H1 (cell line): ENCODE measurements at regions not wholly inside any gene's neighbourhood (a gene's known extent, or its start where the extent isn't known, plus 50 kb on each side); places are given as distances from the start of the nearest gene placed in this dataset.
A peak's percentile ranks its signal among the peaks of the same experiment; 100 is the strongest.

Source experiments
- CTCF ChIA-PET: fragments of 300-600 bp; sonication (Branson Sonifier 250); formaldehyde crosslinking; loops from one replicate; lab custom pipeline; 2021; ENCODE audit not compliant: partially characterized antibody; lab: Charles Lee
- POLR2A ChIA-PET: fragments of 300-600 bp; sonication (Branson Sonifier 250); formaldehyde crosslinking; loops from one replicate; lab custom pipeline; 2021; ENCODE audit warnings: inconsistent platforms; ENCODE audit not compliant: partially characterized antibody; lab: Charles Lee
- DNase-seq, 2 experiments: peaks; one replicate each; pipeline versions ENCODE4 v3.0.0 to v3.0.0-alpha.2; 2010 to 2022; ENCODE audit warnings: low spot score in 2 of 2, low read depth in 1 of 2, mixed read lengths in 1 of 2
- FAIRE-seq: peaks from 2 replicates; lab custom pipeline; 2011; peaks lifted over from hg19 to GRCh38; lab: Jason Lieb, UNC
- H2AFZ ChIP-seq: 2 replicates; pipeline ENCODE4 v1.8.1; 2012; ENCODE audit warnings: low read length, inconsistent platforms
- H2AK5ac ChIP-seq: 2 replicates; pipeline ENCODE4 v1.6.1; 2013; ENCODE audit warnings: low read depth, low read length
- H2BK120ac ChIP-seq: replicated peaks from 2 replicates; pipeline ENCODE3; 2013; ENCODE audit warnings: low read depth, low read length, inconsistent platforms
- H2BK12ac ChIP-seq: 2 replicates; pipeline ENCODE4 v1.6.1; 2013; ENCODE audit warnings: low read depth, low read length
- H2BK15ac ChIP-seq: 2 replicates; pipeline ENCODE4 v1.6.1; 2013; ENCODE audit warnings: low read length
- H2BK20ac ChIP-seq: 2 replicates; pipeline ENCODE4 v1.6.1; 2013; ENCODE audit warnings: low read length
- H2BK5ac ChIP-seq: 2 replicates; pipeline ENCODE4 v1.6.1; 2013; ENCODE audit warnings: low read depth, low read length
- H3K14ac ChIP-seq: 2 replicates; pipeline ENCODE4 v1.6.1; 2013; ENCODE audit warnings: inconsistent platforms; ENCODE audit not compliant: insufficient read length
- H3K18ac ChIP-seq: 2 replicates; pipeline ENCODE4 v1.6.1; 2013; ENCODE audit warnings: low read length; ENCODE audit errors: extremely low read depth
- H3K23ac ChIP-seq: 2 replicates; pipeline ENCODE4 v1.6.1; 2013; ENCODE audit warnings: inconsistent platforms; ENCODE audit not compliant: insufficient read length
- H3K23me2 ChIP-seq: 2 replicates; pipeline ENCODE4 v1.6.1; 2013; ENCODE audit warnings: low read depth, low read length
- H3K27ac ChIP-seq: 2 replicates; pipeline ENCODE4 v1.6.1; 2011; ENCODE audit warnings: low read depth, low read length, inconsistent platforms
- H3K27me3 ChIP-seq, 4 experiments: replicated peaks in 1 of 4; 1 replicate in 1 of 4; 2 replicates in 3 of 4; pipeline versions ENCODE4 v1.6.1 to v1.8.1; 2011 to 2013; ENCODE audit warnings: low read length in 3 of 4, mild to moderate bottlenecking in 3 of 4, inconsistent platforms in 2 of 4, mixed read lengths in 2 of 4, moderate library complexity in 1 of 4; ENCODE audit not compliant: control insufficient read depth in 3 of 4, insufficient read depth in 3 of 4; ENCODE audit errors: extremely low read depth in 1 of 4
- H3K36me3 ChIP-seq, 4 experiments: 2 replicates each; pipeline versions ENCODE4 v1.6.1 to v1.8.1; 2011 to 2013; ENCODE audit warnings: mild to moderate bottlenecking in 4 of 4, low read length in 3 of 4, moderate library complexity in 2 of 4, control low read depth in 1 of 4, inconsistent platforms in 1 of 4; ENCODE audit not compliant: insufficient read depth in 4 of 4, control insufficient read depth in 2 of 4
- H3K4ac ChIP-seq: replicated peaks from 2 replicates; pipeline ENCODE3; 2013; ENCODE audit warnings: low read length, low read depth, mixed read lengths, inconsistent platforms; ENCODE audit not compliant: insufficient read length
- H3K4me1 ChIP-seq, 4 experiments: replicated peaks in 1 of 4; 1 replicate in 1 of 4; 2 replicates in 3 of 4; pipeline versions ENCODE4 v1.6.1 to v1.8.1; 2011 to 2013; ENCODE audit warnings: low read length in 3 of 4, inconsistent platforms in 2 of 4, mixed read lengths in 1 of 4; ENCODE audit not compliant: insufficient read depth in 4 of 4, control insufficient read depth in 3 of 4
- H3K4me2 ChIP-seq, 2 experiments: 2 replicates each; pipeline versions ENCODE4 v1.6.1 to v1.8.1; 2011 to 2013; ENCODE audit warnings: low read depth in 2 of 2, low read length in 2 of 2, control low read depth in 1 of 2, inconsistent platforms in 1 of 2, mild to moderate bottlenecking in 1 of 2; ENCODE audit not compliant: insufficient read depth in 1 of 2
- H3K4me3 ChIP-seq, 4 experiments: fragments of 200-600, 300-600 bp in 1 of 4; sonication (generic), shearing (Covaris generic), sonication (Bioruptor Twin) in 1 of 4; 2 replicates each; pipeline versions ENCODE4 v1.5.1 to v1.8.1; 2011 to 2016; ENCODE audit warnings: low read length in 4 of 4, low read depth in 3 of 4, control low read depth in 2 of 4, inconsistent platforms in 2 of 4, mild to moderate bottlenecking in 2 of 4, mixed read lengths in 1 of 4, moderate library complexity in 1 of 4; ENCODE audit not compliant: insufficient read depth in 2 of 4; ENCODE audit errors: extremely low read depth in 1 of 4
- H3K56ac ChIP-seq: replicated peaks from 2 replicates; pipeline ENCODE3; 2013; ENCODE audit warnings: low read depth, mild to moderate bottlenecking, mixed read lengths, low read length, inconsistent platforms; ENCODE audit not compliant: insufficient read length
- H3K79me1 ChIP-seq: 2 replicates; pipeline ENCODE4 v1.6.1; 2013; ENCODE audit warnings: low read depth, low read length, control low read depth
- H3K79me2 ChIP-seq, 2 experiments: 2 replicates each; pipeline versions ENCODE4 v1.6.1 to v1.8.1; 2012 to 2013; ENCODE audit warnings: low read length in 2 of 2, mild to moderate bottlenecking in 2 of 2, inconsistent platforms in 1 of 2; ENCODE audit not compliant: insufficient read depth in 2 of 2, control insufficient read depth in 1 of 2
- H3K9ac ChIP-seq, 4 experiments: replicated peaks in 1 of 4; 1 replicate in 1 of 4; 2 replicates in 3 of 4; pipeline versions ENCODE4 v1.6.1 to v1.8.1; 2011 to 2013; ENCODE audit warnings: low read depth in 3 of 4, low read length in 3 of 4, control low read depth in 2 of 4, mild to moderate bottlenecking in 2 of 4, moderate library complexity in 2 of 4, inconsistent platforms in 1 of 4; ENCODE audit errors: extremely low read depth in 1 of 4
- H3K9me3 ChIP-seq, 2 experiments: 2 replicates each; pipeline versions ENCODE4 v1.6.1 to v1.8.1; 2012 to 2013; ENCODE audit warnings: mild to moderate bottlenecking in 2 of 2, moderate library complexity in 2 of 2, control low read depth in 1 of 2, inconsistent platforms in 1 of 2, low read depth in 1 of 2, low read length in 1 of 2, mixed read lengths in 1 of 2; ENCODE audit not compliant: insufficient read depth in 2 of 2
- H4K20me1 ChIP-seq, 2 experiments: replicated peaks in 1 of 2; 2 replicates each; pipeline versions ENCODE3 to v1.8.1; 2011 to 2013; ENCODE audit warnings: inconsistent platforms in 2 of 2, low read length in 2 of 2, mild to moderate bottlenecking in 1 of 2; ENCODE audit not compliant: insufficient read depth in 2 of 2, control insufficient read depth in 1 of 2
- H4K5ac ChIP-seq: 2 replicates; pipeline ENCODE4 v1.6.1; 2013; ENCODE audit warnings: low read length, low read depth, mixed read lengths, inconsistent platforms; ENCODE audit not compliant: insufficient read length
- H4K8ac ChIP-seq: 2 replicates; pipeline ENCODE4 v1.8.0; 2013; ENCODE audit warnings: mild to moderate bottlenecking, moderate library complexity, low read length, inconsistent platforms; ENCODE audit not compliant: insufficient read depth; ENCODE audit errors: extremely low read depth
- H4K91ac ChIP-seq: replicated peaks from 2 replicates; pipeline ENCODE3; 2013; ENCODE audit warnings: low read length, mixed read lengths, inconsistent platforms; ENCODE audit not compliant: insufficient read length
- BACH1 ChIP-seq: IDR thresholded peaks from 2 replicates; pipeline ENCODE4 v1.6.1; 2012; ENCODE audit warnings: low read length, improper control_type of control experiment
- GTF2F1 ChIP-seq: IDR thresholded peaks from 2 replicates; pipeline ENCODE4 v1.6.1; 2012; ENCODE audit warnings: low read depth, low read length, improper control_type of control experiment, borderline replicate concordance
- HDAC2 ChIP-seq, 2 experiments: fragments of 300-600 bp in 1 of 2; sonication (generic) in 1 of 2; IDR thresholded peaks; 2 replicates each; pipeline ENCODE4 v1.6.1; 2011 to 2012; ENCODE audit warnings: low read depth in 2 of 2, low read length in 2 of 2, mild to moderate bottlenecking in 2 of 2, moderate library complexity in 2 of 2, borderline replicate concordance in 1 of 2, inconsistent platforms in 1 of 2
- JUND ChIP-seq: IDR thresholded peaks from 2 replicates; pipeline ENCODE4 v1.6.1; 2011; ENCODE audit warnings: mild to moderate bottlenecking, improper control_type of control experiment, low read length
- MAFK ChIP-seq: IDR thresholded peaks from 2 replicates; pipeline ENCODE4 v1.6.1; 2012; ENCODE audit warnings: low read depth, mild to moderate bottlenecking, improper control_type of control experiment, low read length
- NRF1 ChIP-seq: IDR thresholded peaks from 2 replicates; pipeline ENCODE4 v1.6.1; 2011; ENCODE audit warnings: mild to moderate bottlenecking, low read depth, low read length, improper control_type of control experiment
- POLR2AphosphoS5 ChIP-seq: IDR thresholded peaks from 2 replicates; pipeline ENCODE4 v1.6.1; 2011; ENCODE audit warnings: low read depth, low read length
- SAP30 ChIP-seq: fragments of 300-600 bp; sonication (generic); IDR thresholded peaks from 2 replicates; pipeline ENCODE4 v1.7.1; 2012; ENCODE audit warnings: low read length, moderate library complexity, mild to moderate bottlenecking, inconsistent platforms; ENCODE audit not compliant: insufficient read depth, insufficient replicate concordance
- SP2 ChIP-seq: IDR thresholded peaks from 2 replicates; pipeline ENCODE4 v1.6.1; 2012; ENCODE audit warnings: mild to moderate bottlenecking, low read length, inconsistent platforms
- TAF1 ChIP-seq: IDR thresholded peaks from 2 replicates; pipeline ENCODE4 v1.6.1; 2011; ENCODE audit warnings: mild to moderate bottlenecking, low read depth, low read length
- TBP ChIP-seq: IDR thresholded peaks from 2 replicates; pipeline ENCODE4 v1.6.1; 2011; ENCODE audit warnings: low read depth, low read length, improper control_type of control experiment
- TCF12 ChIP-seq: IDR thresholded peaks from 2 replicates; pipeline ENCODE4 v1.6.1; 2011; ENCODE audit warnings: low read depth, mild to moderate bottlenecking, low read length
- TEAD4 ChIP-seq: IDR thresholded peaks from 2 replicates; pipeline ENCODE4 v1.6.1; 2012; ENCODE audit warnings: low read depth, low read length, inconsistent platforms, mixed read lengths
- USF2 ChIP-seq: IDR thresholded peaks from 2 replicates; pipeline ENCODE4 v1.6.1; 2011; ENCODE audit warnings: low read length, improper control_type of control experiment
- WGBS, 2 experiments: shearing (Covaris generic) in 1 of 2; methylation state at CpG; one replicate each; pipeline versions ENCODE4 v1.1.6 to v1.1.7; 2013 to 2015; ENCODE audit warnings: low lambda C conversion rate in 2 of 2, mixed read lengths in 2 of 2, inconsistent platforms in 1 of 2, low coverage in 1 of 2, missing lambda C conversion rate in 1 of 2; ENCODE audit not compliant: insufficient replicate concordance in 2 of 2, insufficient coverage in 1 of 2, insufficient read length in 1 of 2; ENCODE audit errors: extremely low coverage in 1 of 2, missing lambda C conversion rate in 1 of 2; 5-methylcytosine and 5-hydroxymethylcytosine counted together

- Histone ChIP-seq H3K9ac (no peak overlapping the region), H3K23me2 (no peaks in the 10 kb centered on the region), H4K20me1 (no peaks in the 10 kb centered on the region), H3K56ac (no peak overlapping the region), H2BK15ac (no peak overlapping the region), H2AK5ac (no peak overlapping the region), H3K36me3 (no peaks in the 10 kb centered on the region), H3K79me2 (no peaks in the 10 kb centered on the region), H2BK5ac (no peak overlapping the region), H3K27me3 (no peaks in the 10 kb centered on the region), H3K23ac (no peak overlapping the region), H3K14ac (no peak overlapping the region), H3K4me3 (no peak overlapping the region), H3K27ac (no peak overlapping the region), H4K8ac (no peak overlapping the region), H3K79me1 (no peaks in the 10 kb centered on the region), H4K5ac (no peak overlapping the region), H4K91ac (no peak overlapping the region), H3K4me2 (no peak overlapping the region), H3K4ac (no peak overlapping the region), H2AFZ (peak overlapping the region; percentile 58; the same call in 1 of the 2 replicates), H2BK120ac (no peak overlapping the region), H3K4me1 (no peaks in the 10 kb centered on the region), H2BK20ac (no peak overlapping the region), H3K18ac (no peak overlapping the region), H2BK12ac (no peak overlapping the region), H3K9me3 (no peaks in the 10 kb centered on the region)
- TF ChIP-seq TBP, result no peak
- no peak for TF ChIP-seq POLR2AphosphoS5
- TF ChIP-seq TCF12, result no peak
- no peak for TF ChIP-seq USF2
- no peak for TF ChIP-seq MAFK
- no peak for TF ChIP-seq GTF2F1
- TF ChIP-seq NRF1, result no peak
- TF ChIP-seq TAF1, result no peak
- TF ChIP-seq BACH1, result no peak
- TF ChIP-seq HDAC2 (IDR thresholded peaks at IDR 0.05; ENCODE audit: borderline replicate concordance in 1 of 2, low read depth in 2 of 2, low read length in 2 of 2), result no peak
- TF ChIP-seq JUND, result no peak
- no peak for TF ChIP-seq SAP30
- TF ChIP-seq SP2, result no peak
- TF ChIP-seq TEAD4, result no peak
- CTCF ChIA-PET, result interaction anchor here (0.9 kb wide), 1 partner anchor 33 kb away, joined by 4 read pairs; no protein-coding TSS in a partner anchor
- POLR2A ChIA-PET, result no interaction called here
- 69% methylated on average over 6 of the region's 6 CpGs; no CpG with 5 or more reads in 1 of the 2 experiments for WGBS, 2 experiments
- DNase-seq, result no peak
- no peak for FAIRE-seq
Observed at GRCh38 chr6:4521070-4521469, 255.1 kb upstream of the CDYL start.
